Osteocyte (in vitro differentiated cells): ENCODE measurements at regions not wholly inside any gene's neighbourhood (a gene's known extent, or its start where the extent isn't known, plus 50 kb on each side); places are given as distances from the start of the nearest gene placed in this dataset.

ENCODE experiments used
- DNase-seq: peaks from one replicate; pipeline ENCODE4 v3.0.0; 2021; ENCODE audit warnings: mixed read lengths; ENCODE audit not compliant: unreplicated experiment; ENCODE audit errors: extremely low spot score
- H3K27ac Mint-ChIP-seq: one replicate; pipeline ENCODE4 v1.8.0; 2021; ENCODE audit warnings: mild to moderate bottlenecking, mixed read lengths; ENCODE audit not compliant: unreplicated experiment
- H3K27me3 Mint-ChIP-seq: one replicate; pipeline ENCODE4 v1.8.0; 2021; ENCODE audit warnings: mixed read lengths; ENCODE audit not compliant: unreplicated experiment
- H3K36me3 Mint-ChIP-seq: one replicate; pipeline ENCODE4 v1.8.0; 2021; ENCODE audit warnings: mixed read lengths; ENCODE audit not compliant: unreplicated experiment
- H3K4me1 Mint-ChIP-seq: one replicate; pipeline ENCODE4 v1.8.0; 2021; ENCODE audit warnings: mixed read lengths; ENCODE audit not compliant: unreplicated experiment
- H3K4me3 Mint-ChIP-seq: one replicate; pipeline ENCODE4 v1.8.0; 2021; ENCODE audit warnings: mild to moderate bottlenecking, moderate library complexity, mixed read lengths; ENCODE audit not compliant: unreplicated experiment
- H3K9me3 Mint-ChIP-seq: one replicate; pipeline ENCODE4 v1.8.0; 2021; ENCODE audit warnings: mixed read lengths; ENCODE audit not compliant: unreplicated experiment
- TF ChIP-seq, protein P1 (sequence below): fragments of 200-600 bp; sonication (generic); IDR thresholded peaks from 2 replicates; pipeline ENCODE4 v1.5.0; 2021; ENCODE audit warnings: antibody characterized with exemption, mild to moderate bottlenecking, moderate library complexity

DNA sequence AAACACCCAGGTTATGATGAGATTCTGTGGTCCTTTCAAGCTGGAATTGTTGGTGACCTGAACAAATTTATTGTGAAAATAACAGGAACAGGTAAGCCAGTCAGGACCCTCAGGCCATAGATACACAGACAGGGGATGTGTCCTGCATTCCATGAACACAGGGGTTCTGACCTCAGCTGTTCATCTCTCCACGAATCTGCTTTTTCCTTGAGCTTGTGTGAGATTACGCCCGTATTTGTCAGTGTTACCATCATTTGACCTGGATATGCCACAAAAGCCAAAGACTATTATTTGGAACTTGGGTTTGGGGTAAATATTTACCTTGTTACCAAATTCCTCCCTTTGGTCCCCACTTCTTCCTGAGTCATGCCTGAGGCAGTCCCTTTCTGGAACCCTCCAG lies 288.9 kb downstream of the PREX1 start:
- Mint-ChIP-seq H3K27me3 (peaks cover 62% of the 10 kb centered on the region), H3K4me3 (no peak overlapping the region), H3K4me1 (peaks cover 4% of the 10 kb centered on the region), H3K27ac (no peak overlapping the region), H3K9me3 (no peaks in the 10 kb centered on the region), H3K36me3 (no peaks in the 10 kb centered on the region)
- TF ChIP-seq, protein P1, sequence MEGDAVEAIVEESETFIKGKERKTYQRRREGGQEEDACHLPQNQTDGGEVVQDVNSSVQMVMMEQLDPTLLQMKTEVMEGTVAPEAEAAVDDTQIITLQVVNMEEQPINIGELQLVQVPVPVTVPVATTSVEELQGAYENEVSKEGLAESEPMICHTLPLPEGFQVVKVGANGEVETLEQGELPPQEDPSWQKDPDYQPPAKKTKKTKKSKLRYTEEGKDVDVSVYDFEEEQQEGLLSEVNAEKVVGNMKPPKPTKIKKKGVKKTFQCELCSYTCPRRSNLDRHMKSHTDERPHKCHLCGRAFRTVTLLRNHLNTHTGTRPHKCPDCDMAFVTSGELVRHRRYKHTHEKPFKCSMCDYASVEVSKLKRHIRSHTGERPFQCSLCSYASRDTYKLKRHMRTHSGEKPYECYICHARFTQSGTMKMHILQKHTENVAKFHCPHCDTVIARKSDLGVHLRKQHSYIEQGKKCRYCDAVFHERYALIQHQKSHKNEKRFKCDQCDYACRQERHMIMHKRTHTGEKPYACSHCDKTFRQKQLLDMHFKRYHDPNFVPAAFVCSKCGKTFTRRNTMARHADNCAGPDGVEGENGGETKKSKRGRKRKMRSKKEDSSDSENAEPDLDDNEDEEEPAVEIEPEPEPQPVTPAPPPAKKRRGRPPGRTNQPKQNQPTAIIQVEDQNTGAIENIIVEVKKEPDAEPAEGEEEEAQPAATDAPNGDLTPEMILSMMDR: no peak
- DNase-seq: no peak

DNA sequence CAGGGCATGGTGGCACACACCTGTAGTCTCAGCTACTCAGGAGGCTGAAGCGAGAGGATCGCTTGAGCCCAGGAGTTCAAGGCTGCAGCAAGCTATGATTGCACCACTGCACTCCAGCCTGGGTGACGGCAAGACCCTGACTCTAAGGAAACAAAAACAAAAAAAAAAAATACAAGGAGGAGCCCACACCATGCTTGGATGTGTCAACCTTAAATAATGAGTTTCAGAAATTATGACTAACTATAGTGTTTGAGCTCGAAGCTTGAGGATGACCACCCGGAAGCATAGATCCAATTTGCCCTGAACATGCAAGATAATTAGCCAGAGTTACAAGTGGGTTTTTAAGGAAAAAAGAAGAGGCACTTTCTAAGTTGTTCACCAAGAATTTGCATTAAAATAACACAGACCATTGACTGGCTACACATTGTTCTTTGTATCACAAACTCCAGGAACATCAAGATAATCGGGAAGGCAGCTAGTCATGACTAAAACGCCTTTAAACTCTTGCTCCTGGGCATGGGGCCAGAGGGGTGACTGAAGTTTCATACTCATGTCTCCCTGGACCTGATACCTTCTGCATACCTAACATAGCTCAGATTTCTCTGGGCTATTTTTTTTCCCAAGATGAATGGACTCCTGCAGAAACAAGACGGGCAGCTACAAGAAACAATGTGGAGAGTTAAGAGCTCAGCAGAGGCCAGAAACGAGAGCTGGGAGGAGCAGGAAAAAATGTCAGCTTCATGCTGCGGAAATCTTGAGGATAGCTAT lies 289.6 kb downstream of the PREX1 start:
- H3K4me3 Mint-ChIP-seq: no peak overlapping the region

DNA sequence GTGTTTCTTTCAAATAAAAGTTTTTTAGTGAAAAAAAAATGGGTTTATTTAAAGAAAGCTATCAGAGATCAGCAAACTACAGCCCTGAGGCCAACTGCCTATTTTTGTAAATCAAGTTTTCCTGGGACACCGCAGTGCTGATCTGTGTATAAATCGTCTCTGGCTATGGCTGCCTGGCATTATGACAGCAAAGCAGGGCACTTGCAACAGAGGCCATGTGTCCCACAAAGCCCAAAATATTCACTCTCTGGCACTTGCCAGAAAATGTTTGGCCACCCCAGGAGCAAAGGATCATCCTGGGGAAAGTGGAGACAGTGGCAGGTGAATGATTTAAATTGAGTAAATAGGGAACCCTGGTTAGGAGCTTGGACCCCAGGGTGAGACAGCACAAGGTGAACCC lies 291.6 kb downstream of the PREX1 start:
- H3K27me3 Mint-ChIP-seq: peaks cover 55% of the 10 kb centered on the region
- H3K4me3 Mint-ChIP-seq: no peak overlapping the region
- H3K9me3 Mint-ChIP-seq: no peaks in the 10 kb centered on the region
- H3K4me1 Mint-ChIP-seq: peaks cover 4% of the 10 kb centered on the region
- DNase-seq: no peak
- no peak overlapping the region for H3K27ac Mint-ChIP-seq
- H3K36me3 Mint-ChIP-seq: no peaks in the 10 kb centered on the region
- TF ChIP-seq, protein P1: no peak

More for the DNA sequence above, 289.6 kb downstream of the PREX1 start:
- peaks cover 4% of the 10 kb centered on the region for H3K4me1 Mint-ChIP-seq
- H3K27ac Mint-ChIP-seq: no peak overlapping the region
- no peak for DNase-seq
- no peaks in the 10 kb centered on the region for H3K36me3 Mint-ChIP-seq
- TF ChIP-seq, protein P1: no peak
- no peaks in the 10 kb centered on the region for H3K9me3 Mint-ChIP-seq
- peaks cover 65% of the 10 kb centered on the region for H3K27me3 Mint-ChIP-seq

DNA sequence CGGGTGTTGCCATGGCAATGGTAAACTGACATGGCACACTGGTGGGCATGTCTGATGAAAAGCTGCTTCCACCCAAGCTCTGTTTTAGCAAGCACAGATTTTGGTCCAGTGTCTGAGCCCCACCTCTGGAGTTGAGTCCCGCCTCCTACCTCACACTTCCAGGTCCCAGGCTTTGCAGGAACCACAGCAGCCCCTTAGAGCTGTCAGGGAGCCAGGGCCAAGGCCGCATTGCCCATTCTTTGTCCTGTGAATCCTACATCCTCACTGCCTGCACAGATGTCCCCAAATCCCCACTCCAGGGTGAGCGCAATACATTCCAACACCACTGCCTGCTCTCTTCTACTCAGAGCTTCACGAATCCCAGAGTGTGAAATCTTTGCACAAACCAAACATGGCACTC lies 292.2 kb downstream of the PREX1 start:
- Mint-ChIP-seq H3K9me3 (no peaks in the 10 kb centered on the region), H3K4me1 (peaks cover 4% of the 10 kb centered on the region), H3K27me3 (peaks cover 53% of the 10 kb centered on the region), H3K36me3 (no peaks in the 10 kb centered on the region), H3K27ac (no peak overlapping the region), H3K4me3 (no peak overlapping the region)
- DNase-seq: no peak
- TF ChIP-seq, protein P1: no peak

DNA sequence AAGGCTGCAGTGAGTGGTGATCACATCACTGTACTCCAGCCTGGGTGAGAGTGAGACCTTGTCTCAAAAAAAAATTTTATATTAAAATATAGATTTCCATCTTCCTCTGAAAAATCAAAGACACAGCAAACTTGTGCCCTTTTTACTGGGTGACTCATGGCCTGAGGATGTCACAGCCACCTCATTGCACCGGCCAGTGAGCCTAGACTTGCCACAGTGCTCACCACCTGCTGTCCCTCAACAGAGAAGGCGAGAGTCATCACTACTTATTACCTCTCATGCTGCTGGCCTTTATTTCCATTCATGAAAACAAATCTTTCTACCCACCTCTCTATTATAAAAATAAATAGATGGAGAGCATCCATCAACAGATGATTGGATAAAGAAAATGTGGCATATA lies 295.8 kb downstream of the PREX1 start:
- Mint-ChIP-seq H3K27ac (no peak overlapping the region), H3K4me1 (no peaks in the 10 kb centered on the region), H3K4me3 (no peak overlapping the region), H3K36me3 (no peaks in the 10 kb centered on the region), H3K27me3 (peaks cover 31% of the 10 kb centered on the region), H3K9me3 (no peaks in the 10 kb centered on the region)
- no peak for DNase-seq
- TF ChIP-seq, protein P1: no peak
